ENCODE measurements at regions not wholly inside any gene's neighbourhood (a gene's known extent, or its start where the extent isn't known, plus 50 kb on each side); places are given as distances from the start of the nearest gene placed in this dataset.

DNA sequence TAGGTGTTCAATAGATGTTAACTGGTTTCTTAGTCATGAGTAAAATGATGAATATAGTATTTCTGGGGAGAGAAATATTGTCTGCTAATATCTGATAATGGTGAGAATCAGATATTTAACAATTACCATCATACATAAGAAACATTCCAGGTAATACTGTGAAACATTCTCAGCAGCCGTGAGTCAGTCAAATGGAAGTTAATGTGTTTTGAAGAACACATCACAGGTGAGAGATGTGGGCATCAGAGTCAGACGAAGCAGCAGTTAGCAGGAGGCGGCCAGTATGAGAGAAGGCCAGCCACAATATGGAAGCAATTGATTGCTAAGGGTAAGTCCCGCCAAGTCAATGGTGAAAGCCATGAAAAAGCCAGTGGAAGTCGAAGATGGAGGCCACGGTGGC is 1035.9 kb downstream of the TUSC7 start:
- Histone ChIP-seq H3K9me3 (no peaks in the 10 kb centered on the region), H3K79me2 (ENCODE audit: insufficient read depth) (no peaks in the 10 kb centered on the region), H3K4me2 (no peak overlapping the region), H3K4me1 (ENCODE audit: control insufficient read depth in 1 of 2, insufficient read depth in 2 of 2, low read depth in 1 of 2, low read length in 1 of 2) (no peaks in the 10 kb centered on the region), H3K9me2 (no peaks in the 10 kb centered on the region), H3K9ac (no peak overlapping the region), H3K27me3 (ENCODE audit: insufficient read depth) (no peaks in the 10 kb centered on the region), H3K36me3 (replicated peaks in 1 of 2; ENCODE audit: control insufficient read depth in 1 of 2, insufficient read depth in 2 of 2, low read length in 1 of 2) (no peaks in the 10 kb centered on the region), H4K20me1 (ENCODE audit: insufficient read depth) (no peaks in the 10 kb centered on the region), H3F3A (replicated peaks; ENCODE audit: insufficient read depth) (no peaks in the 10 kb centered on the region), H2AFZ (ENCODE audit: low read depth) (no peak overlapping the region), H3K4me3 (ENCODE audit: low read depth in 2 of 2, low read length in 1 of 2) (no peak overlapping the region), H3K27ac (ENCODE audit: low read depth in 2 of 2, low read length in 1 of 2) (no peak overlapping the region)
- 63% methylated on average over 6 of the region's 6 CpGs for WGBS (ENCODE audit: low lambda C conversion rate)
- TF ChIP-seq MXI1 (IDR thresholded peaks at IDR 0.05; ENCODE audit: low read depth, low read length) (no peak), CHD2 (IDR thresholded peaks at IDR 0.05; ENCODE audit: low read length, partially characterized antibody) (no peak), TCF12 (IDR thresholded peaks at IDR 0.05) (no peak), POLR2AphosphoS5 (IDR thresholded peaks at IDR 0.05; ENCODE audit: low read depth, low read length) (no peak), RCOR1 (IDR thresholded peaks at IDR 0.05; ENCODE audit: low read length) (no peak), RAD21 (IDR thresholded peaks at IDR 0.05; ENCODE audit: low read length) (no peak)
- TF ChIP-seq, protein P1, sequence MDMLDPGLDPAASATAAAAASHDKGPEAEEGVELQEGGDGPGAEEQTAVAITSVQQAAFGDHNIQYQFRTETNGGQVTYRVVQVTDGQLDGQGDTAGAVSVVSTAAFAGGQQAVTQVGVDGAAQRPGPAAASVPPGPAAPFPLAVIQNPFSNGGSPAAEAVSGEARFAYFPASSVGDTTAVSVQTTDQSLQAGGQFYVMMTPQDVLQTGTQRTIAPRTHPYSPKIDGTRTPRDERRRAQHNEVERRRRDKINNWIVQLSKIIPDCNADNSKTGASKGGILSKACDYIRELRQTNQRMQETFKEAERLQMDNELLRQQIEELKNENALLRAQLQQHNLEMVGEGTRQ (IDR thresholded peaks at IDR 0.05; ENCODE audit: borderline replicate concordance, low read depth, low read length), result no peak
- DNase-seq, result no peak
- ChIA-PET POLR2A (no interaction called here), CTCF (interaction anchor here (0.6 kb wide), 1 partner anchor 276 kb away, joined by 3 read pairs; no protein-coding TSS in a partner anchor)

DNA sequence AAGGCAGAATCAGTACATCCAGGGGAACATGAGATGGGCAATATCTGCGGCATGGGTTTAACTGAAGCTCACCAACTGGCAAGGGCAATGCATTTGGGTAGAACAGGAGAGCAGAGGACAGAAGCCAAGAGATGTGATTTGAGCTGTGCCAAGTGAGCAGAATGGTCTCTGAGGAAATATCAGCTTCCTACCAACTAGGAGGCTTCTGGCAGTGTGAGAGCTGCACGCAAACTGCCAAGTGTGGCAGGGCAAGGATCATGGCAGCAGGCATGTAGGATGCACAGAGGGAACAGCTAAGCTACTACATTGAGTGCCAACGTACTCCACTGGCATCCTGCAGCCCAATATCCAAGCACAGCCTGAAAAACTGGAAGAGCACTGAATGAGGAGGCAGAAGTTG is 1036.5 kb downstream of the TUSC7 start:
- no peaks in the 10 kb centered on the region for H3K36me3 ChIP-seq (replicated peaks in 1 of 2; ENCODE audit: control insufficient read depth in 1 of 2, insufficient read depth in 2 of 2, low read length in 1 of 2)
- H3F3A ChIP-seq (replicated peaks; ENCODE audit: insufficient read depth), result no peaks in the 10 kb centered on the region
- H3K27ac ChIP-seq (ENCODE audit: low read depth in 2 of 2, low read length in 1 of 2), result no peak overlapping the region
- no peak overlapping the region for H3K4me2 ChIP-seq
- no peak overlapping the region for H3K9ac ChIP-seq
- no peak overlapping the region for H2AFZ ChIP-seq (ENCODE audit: low read depth)
- ChIA-PET CTCF (no interaction called here), POLR2A (no interaction called here)
- DNase-seq, result no peak
- no peaks in the 10 kb centered on the region for H3K9me2 ChIP-seq
- 42% methylated on average over 2 of the region's 3 CpGs for WGBS (ENCODE audit: low lambda C conversion rate)
- H4K20me1 ChIP-seq (ENCODE audit: insufficient read depth), result no peaks in the 10 kb centered on the region
- no peaks in the 10 kb centered on the region for H3K79me2 ChIP-seq (ENCODE audit: insufficient read depth)
- no peak overlapping the region for H3K4me3 ChIP-seq (ENCODE audit: low read depth in 2 of 2, low read length in 1 of 2)
- no peaks in the 10 kb centered on the region for H3K9me3 ChIP-seq
- H3K27me3 ChIP-seq (ENCODE audit: insufficient read depth), result no peaks in the 10 kb centered on the region
- no peaks in the 10 kb centered on the region for H3K4me1 ChIP-seq (ENCODE audit: control insufficient read depth in 1 of 2, insufficient read depth in 2 of 2, low read depth in 1 of 2, low read length in 1 of 2)
- TF ChIP-seq MXI1 (IDR thresholded peaks at IDR 0.05; ENCODE audit: low read depth, low read length), result no peak
- TF ChIP-seq, protein P2, sequence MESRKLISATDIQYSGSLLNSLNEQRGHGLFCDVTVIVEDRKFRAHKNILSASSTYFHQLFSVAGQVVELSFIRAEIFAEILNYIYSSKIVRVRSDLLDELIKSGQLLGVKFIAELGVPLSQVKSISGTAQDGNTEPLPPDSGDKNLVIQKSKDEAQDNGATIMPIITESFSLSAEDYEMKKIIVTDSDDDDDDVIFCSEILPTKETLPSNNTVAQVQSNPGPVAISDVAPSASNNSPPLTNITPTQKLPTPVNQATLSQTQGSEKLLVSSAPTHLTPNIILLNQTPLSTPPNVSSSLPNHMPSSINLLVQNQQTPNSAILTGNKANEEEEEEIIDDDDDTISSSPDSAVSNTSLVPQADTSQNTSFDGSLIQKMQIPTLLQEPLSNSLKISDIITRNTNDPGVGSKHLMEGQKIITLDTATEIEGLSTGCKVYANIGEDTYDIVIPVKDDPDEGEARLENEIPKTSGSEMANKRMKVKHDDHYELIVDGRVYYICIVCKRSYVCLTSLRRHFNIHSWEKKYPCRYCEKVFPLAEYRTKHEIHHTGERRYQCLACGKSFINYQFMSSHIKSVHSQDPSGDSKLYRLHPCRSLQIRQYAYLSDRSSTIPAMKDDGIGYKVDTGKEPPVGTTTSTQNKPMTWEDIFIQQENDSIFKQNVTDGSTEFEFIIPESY (IDR thresholded peaks at IDR 0.05; ENCODE audit: borderline replicate concordance, low read depth), result no peak
- TF ChIP-seq GABPA (IDR thresholded peaks at IDR 0.05; ENCODE audit: low read depth), result no peak
- TF ChIP-seq, protein P3, sequence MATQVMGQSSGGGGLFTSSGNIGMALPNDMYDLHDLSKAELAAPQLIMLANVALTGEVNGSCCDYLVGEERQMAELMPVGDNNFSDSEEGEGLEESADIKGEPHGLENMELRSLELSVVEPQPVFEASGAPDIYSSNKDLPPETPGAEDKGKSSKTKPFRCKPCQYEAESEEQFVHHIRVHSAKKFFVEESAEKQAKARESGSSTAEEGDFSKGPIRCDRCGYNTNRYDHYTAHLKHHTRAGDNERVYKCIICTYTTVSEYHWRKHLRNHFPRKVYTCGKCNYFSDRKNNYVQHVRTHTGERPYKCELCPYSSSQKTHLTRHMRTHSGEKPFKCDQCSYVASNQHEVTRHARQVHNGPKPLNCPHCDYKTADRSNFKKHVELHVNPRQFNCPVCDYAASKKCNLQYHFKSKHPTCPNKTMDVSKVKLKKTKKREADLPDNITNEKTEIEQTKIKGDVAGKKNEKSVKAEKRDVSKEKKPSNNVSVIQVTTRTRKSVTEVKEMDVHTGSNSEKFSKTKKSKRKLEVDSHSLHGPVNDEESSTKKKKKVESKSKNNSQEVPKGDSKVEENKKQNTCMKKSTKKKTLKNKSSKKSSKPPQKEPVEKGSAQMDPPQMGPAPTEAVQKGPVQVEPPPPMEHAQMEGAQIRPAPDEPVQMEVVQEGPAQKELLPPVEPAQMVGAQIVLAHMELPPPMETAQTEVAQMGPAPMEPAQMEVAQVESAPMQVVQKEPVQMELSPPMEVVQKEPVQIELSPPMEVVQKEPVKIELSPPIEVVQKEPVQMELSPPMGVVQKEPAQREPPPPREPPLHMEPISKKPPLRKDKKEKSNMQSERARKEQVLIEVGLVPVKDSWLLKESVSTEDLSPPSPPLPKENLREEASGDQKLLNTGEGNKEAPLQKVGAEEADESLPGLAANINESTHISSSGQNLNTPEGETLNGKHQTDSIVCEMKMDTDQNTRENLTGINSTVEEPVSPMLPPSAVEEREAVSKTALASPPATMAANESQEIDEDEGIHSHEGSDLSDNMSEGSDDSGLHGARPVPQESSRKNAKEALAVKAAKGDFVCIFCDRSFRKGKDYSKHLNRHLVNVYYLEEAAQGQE (IDR thresholded peaks at IDR 0.05; ENCODE audit: low read depth, low read length), result no peak
- TF ChIP-seq TCF12 (IDR thresholded peaks at IDR 0.05), result no peak
- TF ChIP-seq RFX5 (IDR thresholded peaks at IDR 0.05; ENCODE audit: low read length), result no peak
- TF ChIP-seq FOXM1 (IDR thresholded peaks at IDR 0.05; ENCODE audit: low read depth), result no peak
- TF ChIP-seq, protein P4, sequence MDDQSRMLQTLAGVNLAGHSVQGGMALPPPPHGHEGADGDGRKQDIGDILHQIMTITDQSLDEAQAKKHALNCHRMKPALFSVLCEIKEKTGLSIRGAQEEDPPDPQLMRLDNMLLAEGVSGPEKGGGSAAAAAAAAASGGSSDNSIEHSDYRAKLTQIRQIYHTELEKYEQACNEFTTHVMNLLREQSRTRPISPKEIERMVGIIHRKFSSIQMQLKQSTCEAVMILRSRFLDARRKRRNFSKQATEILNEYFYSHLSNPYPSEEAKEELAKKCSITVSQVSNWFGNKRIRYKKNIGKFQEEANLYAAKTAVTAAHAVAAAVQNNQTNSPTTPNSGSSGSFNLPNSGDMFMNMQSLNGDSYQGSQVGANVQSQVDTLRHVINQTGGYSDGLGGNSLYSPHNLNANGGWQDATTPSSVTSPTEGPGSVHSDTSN (IDR thresholded peaks at IDR 0.05), result no peak
- TF ChIP-seq RXRA (IDR thresholded peaks at IDR 0.05; ENCODE audit: borderline replicate concordance, low read depth), result no peak
- TF ChIP-seq, protein P5, sequence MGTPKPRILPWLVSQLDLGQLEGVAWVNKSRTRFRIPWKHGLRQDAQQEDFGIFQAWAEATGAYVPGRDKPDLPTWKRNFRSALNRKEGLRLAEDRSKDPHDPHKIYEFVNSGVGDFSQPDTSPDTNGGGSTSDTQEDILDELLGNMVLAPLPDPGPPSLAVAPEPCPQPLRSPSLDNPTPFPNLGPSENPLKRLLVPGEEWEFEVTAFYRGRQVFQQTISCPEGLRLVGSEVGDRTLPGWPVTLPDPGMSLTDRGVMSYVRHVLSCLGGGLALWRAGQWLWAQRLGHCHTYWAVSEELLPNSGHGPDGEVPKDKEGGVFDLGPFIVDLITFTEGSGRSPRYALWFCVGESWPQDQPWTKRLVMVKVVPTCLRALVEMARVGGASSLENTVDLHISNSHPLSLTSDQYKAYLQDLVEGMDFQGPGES (IDR thresholded peaks at IDR 0.05; ENCODE audit: low read depth, low read length), result no peak
- no peak for TF ChIP-seq TEAD4 (IDR thresholded peaks at IDR 0.05; ENCODE audit: borderline replicate concordance, insufficient read depth)
- TF ChIP-seq GATA2 (CRISPR knock-in tag; IDR thresholded peaks at IDR 0.05), result no peak
- TF ChIP-seq, protein P1 (IDR thresholded peaks at IDR 0.05; ENCODE audit: borderline replicate concordance, low read depth, low read length), result no peak
- TF ChIP-seq EZH2phosphoT487 (IDR thresholded peaks at IDR 0.05; ENCODE audit: borderline replicate concordance, low read depth), result no peak
